SJSA1 (cell line): ENCODE measurements at regions not wholly inside any gene's neighbourhood (a gene's known extent, or its start where the extent isn't known, plus 50 kb on each side); places are given as distances from the start of the nearest gene placed in this dataset.
A peak's percentile ranks its signal among the peaks of the same experiment; 100 is the strongest.
"Not testable (repeated sequence)": the region's sequence is repeated elsewhere in the genome, so short reads cannot be mapped to it uniquely, and the experiment has no call there.

Experiments
- DNase-seq, 2 experiments: peaks; one replicate each; pipeline ENCODE4 v3.0.0-alpha.2; 2015 to 2020; ENCODE audit warnings: low spot score in 2 of 2, low read depth in 1 of 2
- H3K27ac ChIP-seq: fragments of 250-450 bp; sonication (Bioruptor Pico); 2 replicates; pipeline ENCODE4 v1.5.1; 2020; ENCODE audit warnings: mild to moderate bottlenecking, moderate library complexity
- H3K27me3 ChIP-seq: fragments of 250-450 bp; sonication (Bioruptor Pico); replicated peaks from 2 replicates; pipeline ENCODE4 v1.5.1; 2020; ENCODE audit warnings: mild to moderate bottlenecking, moderate library complexity
- H3K36me3 ChIP-seq: fragments of 250-450 bp; sonication (Bioruptor Pico); 2 replicates; pipeline ENCODE4 v1.5.1; 2020; ENCODE audit warnings: mild to moderate bottlenecking
- H3K4me1 ChIP-seq: fragments of 250-450 bp; sonication (Bioruptor Pico); replicated peaks from 2 replicates; pipeline ENCODE4 v1.6.1; 2021; ENCODE audit warnings: mild to moderate bottlenecking
- H3K4me3 ChIP-seq: fragments of 250-450 bp; sonication (Bioruptor Pico); 2 replicates; pipeline ENCODE4 v1.5.1; 2020; ENCODE audit warnings: mild to moderate bottlenecking
- H3K9me3 ChIP-seq: fragments of 250-450 bp; sonication (Bioruptor Pico); replicated peaks from 2 replicates; pipeline ENCODE4 v1.5.1; 2020; ENCODE audit warnings: mild to moderate bottlenecking

- peaks cover 20% of the 10 kb centered on the region for H3K4me1 ChIP-seq
- no peaks in the 10 kb centered on the region for H3K9me3 ChIP-seq
- H3K4me3 ChIP-seq, result no peak overlapping the region
- no peak overlapping the region for H3K27ac ChIP-seq
- DNase-seq, result no peak
- H3K36me3 ChIP-seq, result no peaks in the 10 kb centered on the region
- H3K27me3 ChIP-seq, result no peaks in the 10 kb centered on the region
Observed at GRCh38 chr9:71608021-71608420, 160.3 kb downstream of the CEMIP2 start.

GRCh38 chr9:71607461-71607881 lies 160.8 kb downstream of the CEMIP2 start:
- no peaks in the 10 kb centered on the region for H3K9me3 ChIP-seq
- no peaks in the 10 kb centered on the region for H3K36me3 ChIP-seq
- H3K27ac ChIP-seq, result no peak overlapping the region
- DNase-seq, result no peak
- H3K4me3 ChIP-seq, result no peak overlapping the region
- no peaks in the 10 kb centered on the region for H3K27me3 ChIP-seq
- peaks cover 20% of the 10 kb centered on the region for H3K4me1 ChIP-seq

GRCh38 chr9:71604197-71605063 lies 163.9 kb downstream of the CEMIP2 start:
- Histone ChIP-seq H3K4me1 (peaks cover 17% of the 10 kb centered on the region), H3K9me3 (no peaks in the 10 kb centered on the region), H3K27ac (no peak overlapping the region), H3K4me3 (no peak overlapping the region), H3K36me3 (no peaks in the 10 kb centered on the region), H3K27me3 (no peaks in the 10 kb centered on the region)
- peak; percentile 47 to 70 for DNase-seq

DNA sequence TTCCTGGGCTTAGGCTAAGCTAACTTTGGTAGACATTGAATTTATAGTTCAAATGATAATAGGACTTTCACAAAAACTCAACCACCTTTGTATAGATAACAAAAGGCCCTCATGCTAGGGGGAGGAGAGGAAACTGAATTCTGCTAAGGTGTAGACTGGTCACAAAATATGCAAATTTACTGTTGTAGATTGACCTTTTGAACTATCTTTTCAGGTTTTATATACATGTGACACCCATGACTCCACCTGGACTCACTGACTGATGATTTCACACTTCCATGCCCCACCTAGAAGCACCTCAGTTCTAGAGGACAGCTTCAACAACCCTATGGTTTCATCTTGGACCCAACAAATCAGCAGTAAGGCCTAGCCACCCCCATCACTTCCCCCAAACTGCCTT lies 165.7 kb downstream of the CEMIP2 start:
- no peak for DNase-seq
- Histone ChIP-seq H3K4me3 (no peak overlapping the region), H3K27ac (no peak overlapping the region), H3K4me1 (peaks cover under 1% of the 10 kb centered on the region), H3K27me3 (no peaks in the 10 kb centered on the region), H3K36me3 (no peaks in the 10 kb centered on the region), H3K9me3 (no peaks in the 10 kb centered on the region)

DNA sequence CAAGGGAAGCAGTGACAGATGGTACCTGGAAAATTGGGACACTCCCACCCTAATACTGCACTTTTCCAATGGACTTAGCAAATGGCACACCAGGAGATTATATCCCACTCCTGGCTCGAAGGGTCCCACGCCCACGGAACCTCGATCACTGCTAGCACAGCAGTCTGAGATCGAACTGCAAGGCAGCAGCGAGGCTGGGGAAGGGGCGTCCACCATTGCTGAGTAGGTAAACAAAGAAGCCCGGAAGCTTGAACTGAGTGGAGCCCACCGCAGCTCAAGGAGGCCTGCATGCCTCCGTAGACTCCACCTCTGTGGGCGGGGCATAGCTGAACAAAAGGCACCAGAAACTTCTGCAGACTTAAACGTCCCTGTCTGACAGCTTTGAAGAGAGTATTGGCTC lies 172.6 kb downstream of the CEMIP2 start:
- not testable (repeated sequence) for H3K4me1 ChIP-seq, H3K9me3 ChIP-seq, H3K36me3 ChIP-seq, H3K4me3 ChIP-seq, H3K27ac ChIP-seq, DNase-seq, H3K27me3 ChIP-seq

GRCh38 chr9:71594541-71594940 lies 173.8 kb downstream of the CEMIP2 start:
- H3K4me3 ChIP-seq, result no peak overlapping the region
- no peaks in the 10 kb centered on the region for H3K4me1 ChIP-seq
- no peaks in the 10 kb centered on the region for H3K36me3 ChIP-seq
- no peaks in the 10 kb centered on the region for H3K9me3 ChIP-seq
- H3K27me3 ChIP-seq, result no peaks in the 10 kb centered on the region
- no peak for DNase-seq
- no peak overlapping the region for H3K27ac ChIP-seq

- Histone ChIP-seq H3K4me1 (no peaks in the 10 kb centered on the region), H3K27ac (no peak overlapping the region), H3K4me3 (no peak overlapping the region), H3K27me3 (no peaks in the 10 kb centered on the region), H3K36me3 (no peaks in the 10 kb centered on the region), H3K9me3 (no peaks in the 10 kb centered on the region)
- no peak for DNase-seq
Observed at GRCh38 chr9:71592400-71592799, 175.9 kb downstream of the CEMIP2 start.

DNA sequence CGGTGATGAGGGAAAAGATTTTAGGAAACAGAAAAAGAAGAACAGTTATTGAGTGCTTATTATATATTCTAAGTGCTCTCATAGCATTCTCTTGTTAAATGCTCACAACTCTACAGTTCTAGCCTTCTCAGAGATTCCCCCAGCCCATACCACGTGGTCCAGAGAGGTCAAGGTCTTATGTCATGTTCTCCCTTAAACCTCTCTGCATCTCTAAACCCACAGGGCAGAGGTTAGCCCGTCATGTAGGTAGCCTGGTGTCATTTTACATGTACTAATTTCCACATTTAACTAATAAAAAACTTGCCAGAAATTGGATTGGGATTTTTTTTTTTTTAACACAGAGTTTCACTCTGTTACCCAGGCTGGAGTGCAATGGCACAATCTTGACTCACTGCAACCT lies 178.0 kb downstream of the CEMIP2 start:
- H3K4me1 ChIP-seq, result no peaks in the 10 kb centered on the region
- DNase-seq, result no peak
- no peaks in the 10 kb centered on the region for H3K27me3 ChIP-seq
- no peak overlapping the region for H3K4me3 ChIP-seq
- H3K9me3 ChIP-seq, result no peaks in the 10 kb centered on the region
- no peaks in the 10 kb centered on the region for H3K36me3 ChIP-seq
- H3K27ac ChIP-seq, result no peak overlapping the region

GRCh38 chr9:71589612-71590011 lies 178.7 kb downstream of the CEMIP2 start:
- Histone ChIP-seq H3K36me3 (no peaks in the 10 kb centered on the region), H3K4me1 (no peaks in the 10 kb centered on the region), H3K4me3 (no peak overlapping the region), H3K9me3 (no peaks in the 10 kb centered on the region), H3K27ac (no peak overlapping the region), H3K27me3 (no peaks in the 10 kb centered on the region)
- DNase-seq, result no peak

DNA sequence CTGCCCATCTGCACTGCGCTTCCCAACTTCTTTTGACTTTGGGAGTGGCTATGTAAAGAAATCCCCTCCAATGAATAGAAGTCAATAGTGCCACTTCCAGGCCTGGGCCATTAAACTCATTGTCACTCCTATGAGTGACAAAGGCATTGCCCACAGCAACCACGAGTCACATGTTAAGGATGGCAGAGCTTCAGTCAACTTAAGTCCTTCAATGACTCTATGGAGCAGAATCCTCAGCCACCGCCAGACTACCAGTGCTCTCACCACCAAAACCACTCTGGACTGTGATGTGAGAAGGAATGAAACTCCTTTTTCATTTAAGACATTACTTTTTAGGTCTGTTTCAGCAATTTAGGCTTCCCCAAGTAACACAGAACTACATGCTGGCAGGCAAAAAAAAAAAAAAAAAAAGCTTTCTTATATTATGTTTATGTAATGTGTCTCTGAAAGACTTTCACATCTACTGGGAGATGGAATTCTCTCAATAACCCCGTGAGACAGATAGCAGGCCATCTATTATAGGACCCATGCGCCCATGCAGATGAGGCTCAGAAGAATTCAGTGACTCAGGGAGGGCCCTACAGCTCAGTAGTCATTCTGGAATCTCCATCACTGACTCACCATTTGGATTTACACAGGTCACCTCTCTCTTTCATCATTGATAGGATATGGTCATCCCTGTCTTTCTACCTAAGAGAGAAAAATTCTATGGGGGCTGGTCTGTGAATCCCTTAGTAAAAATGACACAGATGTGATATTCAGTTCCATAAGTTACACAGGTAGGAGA lies 180.5 kb downstream of the CEMIP2 start:
- Histone ChIP-seq H3K9me3 (no peaks in the 10 kb centered on the region), H3K4me1 (no peaks in the 10 kb centered on the region), H3K36me3 (no peaks in the 10 kb centered on the region), H3K27me3 (no peaks in the 10 kb centered on the region), H3K27ac (no peak overlapping the region), H3K4me3 (no peak overlapping the region)
- DNase-seq, result no peak

DNA sequence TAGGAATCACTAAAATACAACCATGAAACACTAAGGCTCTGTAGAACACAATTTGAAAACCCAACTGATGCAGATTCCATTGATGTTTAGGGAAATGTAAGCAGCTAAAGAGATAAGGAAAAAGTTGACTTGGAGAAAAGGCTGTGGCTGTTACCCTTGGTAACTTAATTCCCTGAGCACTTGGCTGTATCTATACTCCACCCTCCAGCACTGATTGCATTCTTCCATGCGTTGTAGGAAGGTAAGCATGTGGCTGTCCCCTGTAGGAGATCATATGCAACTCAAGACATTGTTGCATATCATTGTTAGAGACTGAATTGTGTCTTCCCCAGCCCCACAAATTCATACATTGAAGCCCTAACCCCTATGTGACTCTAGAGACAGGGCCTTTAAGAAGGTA lies 184.5 kb downstream of the CEMIP2 start:
- Histone ChIP-seq H3K27me3 (no peaks in the 10 kb centered on the region), H3K36me3 (no peaks in the 10 kb centered on the region), H3K4me1 (no peaks in the 10 kb centered on the region), H3K27ac (no peak overlapping the region), H3K9me3 (no peaks in the 10 kb centered on the region), H3K4me3 (no peak overlapping the region)
- no peak for DNase-seq

- no peaks in the 10 kb centered on the region for H3K4me1 ChIP-seq
- H3K36me3 ChIP-seq, result no peaks in the 10 kb centered on the region
- H3K4me3 ChIP-seq, result no peak overlapping the region
- DNase-seq, result no peak
- H3K9me3 ChIP-seq, result no peaks in the 10 kb centered on the region
- H3K27ac ChIP-seq, result no peak overlapping the region
- no peaks in the 10 kb centered on the region for H3K27me3 ChIP-seq
Observed at GRCh38 chr9:71582347-71582746, 186.0 kb downstream of the CEMIP2 start.

DNA sequence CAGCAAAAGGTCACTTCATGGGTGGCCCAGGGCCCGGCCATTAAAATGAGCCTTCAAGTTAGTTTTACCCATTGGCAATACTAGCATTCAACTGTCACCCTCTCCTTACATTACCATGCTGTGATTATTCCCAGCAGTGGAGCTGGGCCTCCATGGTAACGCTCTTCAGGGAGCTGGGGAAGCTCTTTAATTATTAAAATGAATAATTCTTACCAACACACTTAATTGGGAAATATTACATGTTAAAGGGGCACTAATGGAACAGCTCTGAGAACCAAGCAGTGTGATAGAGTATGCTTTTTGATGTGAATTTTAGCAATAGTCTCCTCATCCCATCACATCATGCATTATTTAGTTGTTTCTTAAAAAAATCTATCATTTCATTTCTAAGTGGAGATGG lies 187.2 kb downstream of the CEMIP2 start:
- H3K4me1 ChIP-seq, result no peaks in the 10 kb centered on the region
- no peak overlapping the region for H3K27ac ChIP-seq
- H3K9me3 ChIP-seq, result no peaks in the 10 kb centered on the region
- no peak overlapping the region for H3K4me3 ChIP-seq
- no peaks in the 10 kb centered on the region for H3K27me3 ChIP-seq
- no peak for DNase-seq
- H3K36me3 ChIP-seq, result no peaks in the 10 kb centered on the region

DNA sequence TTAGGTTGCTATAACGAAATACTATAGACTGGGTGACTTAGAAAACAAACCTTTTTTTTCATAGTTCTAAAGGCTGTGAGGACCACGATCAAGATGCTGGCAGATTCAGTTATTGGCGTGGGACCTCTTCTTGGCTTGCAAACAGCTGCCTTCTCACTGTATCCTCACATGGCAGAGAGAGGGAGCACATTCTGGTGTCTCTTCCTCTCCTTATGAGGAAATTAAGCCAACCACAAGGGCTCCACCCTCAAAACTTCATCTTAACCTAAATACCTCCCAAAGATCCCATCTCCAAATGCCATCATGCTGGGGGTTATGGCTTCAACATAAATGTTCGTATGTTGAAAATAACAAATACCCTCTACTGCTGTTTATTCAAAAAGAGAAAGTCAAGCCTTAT lies 197.1 kb downstream of the CEMIP2 start:
- DNase-seq, result no peak
- no peak overlapping the region for H3K4me3 ChIP-seq
- H3K27me3 ChIP-seq, result peaks cover 3% of the 10 kb centered on the region; the same call in 1 of the 2 replicates
- H3K9me3 ChIP-seq, result no peaks in the 10 kb centered on the region
- H3K36me3 ChIP-seq, result no peaks in the 10 kb centered on the region
- H3K4me1 ChIP-seq, result no peaks in the 10 kb centered on the region
- H3K27ac ChIP-seq, result no peak overlapping the region
